Rectal smooth muscle tissue (tissue), 1 donor: ENCODE measurements at regions not wholly inside any gene's neighbourhood (a gene's known extent, or its start where the extent isn't known, plus 50 kb on each side); places are given as distances from the start of the nearest gene placed in this dataset.
A peak's percentile ranks its signal among the peaks of the same experiment; 100 is the strongest.

Source experiments
- H3K27ac ChIP-seq: one replicate; pipeline ENCODE4 v1.7.0; 2013; ENCODE audit warnings: low read depth, low read length, inconsistent platforms
- H3K27me3 ChIP-seq: one replicate; pipeline ENCODE4 v1.7.0; 2013; ENCODE audit warnings: low read length; ENCODE audit not compliant: control insufficient read depth, insufficient read depth
- H3K36me3 ChIP-seq: one replicate; pipeline ENCODE4 v1.7.0; 2013; ENCODE audit warnings: low read length; ENCODE audit not compliant: control insufficient read depth, insufficient read depth
- H3K4me1 ChIP-seq: one replicate; pipeline ENCODE4 v1.7.0; 2013; ENCODE audit warnings: low read length; ENCODE audit not compliant: control insufficient read depth, insufficient read depth
- H3K4me3 ChIP-seq: one replicate; pipeline ENCODE4 v1.7.0; 2013; ENCODE audit warnings: low read length
- H3K9ac ChIP-seq: one replicate; pipeline ENCODE4 v1.7.0; 2013; ENCODE audit warnings: low read length

DNA sequence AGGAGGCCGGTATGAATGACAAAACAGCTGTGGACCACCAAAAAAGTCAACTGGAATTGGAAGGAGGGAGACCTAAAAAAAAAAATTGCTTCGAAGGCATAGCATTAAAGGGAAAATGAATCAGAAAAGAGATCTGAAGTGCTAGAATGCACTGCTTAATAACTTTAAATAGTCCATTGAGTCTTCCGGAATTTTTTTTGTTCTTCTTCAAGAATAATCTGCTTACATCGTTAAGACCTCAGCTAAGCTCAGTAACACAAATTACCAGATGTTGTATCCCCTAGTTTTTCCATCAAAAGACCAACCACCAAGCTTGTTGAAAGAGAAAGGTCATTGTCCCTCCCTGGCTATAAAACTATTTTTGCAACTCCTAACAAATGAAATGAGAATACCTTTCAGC is 560.5 kb downstream of the NR2F2 start:
- no peaks in the 10 kb centered on the region for H3K27me3 ChIP-seq
- no peak overlapping the region for H3K9ac ChIP-seq
- no peaks in the 10 kb centered on the region for H3K4me1 ChIP-seq
- no peaks in the 10 kb centered on the region for H3K36me3 ChIP-seq
- H3K4me3 ChIP-seq, result peak overlapping the region; percentile 33
- H3K27ac ChIP-seq, result no peak overlapping the region

DNA sequence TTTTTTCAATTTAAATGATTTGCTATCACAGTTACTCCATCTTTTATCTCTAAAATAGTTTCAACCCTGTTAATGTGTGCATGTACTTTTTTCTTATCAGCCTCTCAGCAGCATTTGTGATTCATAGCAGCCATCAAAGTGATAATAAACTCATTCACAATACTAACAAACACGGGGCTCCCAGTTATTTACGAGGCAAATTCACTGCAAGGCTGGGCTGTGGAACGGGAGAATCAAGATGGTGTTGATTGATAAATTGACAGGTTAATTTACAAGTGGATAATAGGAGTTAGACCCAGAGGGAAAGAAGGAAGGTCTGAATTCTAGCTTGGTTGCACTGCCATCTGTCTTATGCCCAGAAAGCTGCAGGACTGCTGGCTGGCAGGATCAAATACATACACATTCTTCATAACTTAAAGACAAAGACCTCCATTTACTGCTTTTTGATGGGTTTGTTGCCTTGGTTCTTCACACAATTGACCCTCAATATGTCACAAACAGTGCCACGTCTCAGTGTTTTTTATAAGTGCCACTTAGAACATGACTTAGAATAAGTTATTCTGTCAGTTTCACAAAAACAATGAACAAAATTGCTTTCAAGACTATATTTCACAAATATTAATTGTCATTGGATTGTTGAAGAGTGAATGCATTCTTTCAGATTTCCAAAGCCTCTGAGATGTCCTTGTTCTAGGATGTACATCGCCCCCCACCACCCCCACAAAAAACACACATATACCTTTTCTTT is 562.8 kb downstream of the NR2F2 start:
- no peaks in the 10 kb centered on the region for H3K4me1 ChIP-seq
- H3K4me3 ChIP-seq, result no peak overlapping the region
- H3K9ac ChIP-seq, result no peak overlapping the region
- no peaks in the 10 kb centered on the region for H3K27me3 ChIP-seq
- no peak overlapping the region for H3K27ac ChIP-seq
- H3K36me3 ChIP-seq, result no peaks in the 10 kb centered on the region

DNA sequence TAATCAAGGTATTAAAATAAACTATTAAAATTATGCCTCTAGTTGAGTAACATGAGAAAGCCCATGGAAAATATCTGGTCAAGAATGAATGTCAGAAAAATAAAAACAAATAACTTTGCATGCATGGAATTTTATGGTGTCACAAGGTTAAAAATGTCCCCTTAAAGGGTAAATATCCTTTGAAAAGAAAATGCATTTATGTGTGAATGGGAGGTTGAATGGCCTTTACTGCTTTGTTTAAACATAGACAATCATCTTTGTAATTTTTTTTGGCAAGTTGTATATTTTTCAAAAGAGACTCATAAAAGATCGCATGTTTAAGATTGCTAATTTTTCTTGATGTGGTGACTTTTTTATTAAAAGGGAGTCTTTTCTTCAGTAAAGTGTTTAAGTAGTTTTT is 564.2 kb downstream of the NR2F2 start:
- Histone ChIP-seq H3K4me3 (no peak overlapping the region), H3K9ac (no peak overlapping the region), H3K27ac (no peak overlapping the region), H3K27me3 (no peaks in the 10 kb centered on the region), H3K36me3 (no peaks in the 10 kb centered on the region), H3K4me1 (no peaks in the 10 kb centered on the region)

DNA sequence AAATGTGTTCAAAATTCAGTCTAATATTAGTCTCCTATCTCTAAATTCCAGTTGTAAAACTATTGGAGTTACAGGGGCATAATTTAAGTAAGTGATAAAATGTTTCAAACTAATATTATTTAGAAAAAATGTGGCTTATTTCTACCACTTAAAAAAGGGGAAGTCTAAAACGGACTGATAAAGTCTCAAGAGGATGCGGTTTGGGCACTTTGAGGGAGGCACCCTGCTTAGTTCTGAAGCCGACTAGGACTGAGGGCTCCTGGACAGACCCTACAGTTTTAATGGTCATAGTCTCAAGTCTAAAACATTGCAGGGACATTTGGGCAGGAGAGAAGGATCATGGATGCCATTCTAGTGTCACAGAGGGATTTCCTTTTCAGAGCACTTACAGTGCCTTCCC is 566.3 kb downstream of the NR2F2 start:
- no peaks in the 10 kb centered on the region for H3K27me3 ChIP-seq
- no peaks in the 10 kb centered on the region for H3K4me1 ChIP-seq
- H3K4me3 ChIP-seq, result no peak overlapping the region
- H3K27ac ChIP-seq, result no peak overlapping the region
- H3K9ac ChIP-seq, result no peak overlapping the region
- H3K36me3 ChIP-seq, result no peaks in the 10 kb centered on the region

DNA sequence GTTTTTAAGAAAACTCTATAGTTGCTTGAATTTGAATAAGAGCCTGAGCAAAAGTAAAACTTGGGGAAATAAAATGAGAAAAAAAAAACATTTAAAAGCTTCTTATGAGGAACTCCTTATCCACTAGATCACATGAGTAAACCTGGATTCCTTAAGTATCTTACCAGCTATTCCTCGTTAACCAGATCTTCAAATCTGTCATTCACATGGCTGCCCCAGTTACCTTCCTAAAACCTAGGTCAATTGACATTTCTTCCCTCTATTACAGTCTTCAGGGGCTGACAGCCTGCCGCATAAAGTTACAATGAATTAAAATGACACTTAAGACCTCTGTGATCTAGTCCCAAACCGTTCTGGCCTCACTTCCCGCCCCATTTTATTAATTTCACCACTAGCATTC is 583.6 kb downstream of the NR2F2 start:
- Histone ChIP-seq H3K36me3 (no peaks in the 10 kb centered on the region), H3K4me1 (no peaks in the 10 kb centered on the region), H3K9ac (no peak overlapping the region), H3K27ac (no peak overlapping the region), H3K4me3 (no peak overlapping the region), H3K27me3 (no peaks in the 10 kb centered on the region)

DNA sequence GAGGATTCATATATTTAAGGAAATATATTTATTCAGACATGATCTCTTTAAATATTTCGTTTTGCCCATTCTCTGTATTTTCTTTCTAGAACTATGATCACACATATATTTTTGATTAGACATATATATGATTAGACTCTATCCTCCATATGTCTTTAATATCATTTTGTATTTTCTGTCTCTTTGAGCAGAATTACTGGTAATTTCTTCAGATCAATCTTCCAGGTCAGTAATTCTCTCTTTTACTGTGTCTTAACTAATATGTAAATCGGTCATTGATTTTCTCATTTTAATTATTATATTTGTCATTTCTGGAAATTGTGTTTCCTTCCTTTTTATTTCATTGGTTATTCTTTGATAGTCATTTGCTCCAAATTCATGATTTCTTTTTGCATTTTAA is 586.2 kb downstream of the NR2F2 start:
- Histone ChIP-seq H3K36me3 (no peaks in the 10 kb centered on the region), H3K4me1 (no peaks in the 10 kb centered on the region), H3K4me3 (no peak overlapping the region), H3K27ac (no peak overlapping the region), H3K27me3 (no peaks in the 10 kb centered on the region), H3K9ac (no peak overlapping the region)

DNA sequence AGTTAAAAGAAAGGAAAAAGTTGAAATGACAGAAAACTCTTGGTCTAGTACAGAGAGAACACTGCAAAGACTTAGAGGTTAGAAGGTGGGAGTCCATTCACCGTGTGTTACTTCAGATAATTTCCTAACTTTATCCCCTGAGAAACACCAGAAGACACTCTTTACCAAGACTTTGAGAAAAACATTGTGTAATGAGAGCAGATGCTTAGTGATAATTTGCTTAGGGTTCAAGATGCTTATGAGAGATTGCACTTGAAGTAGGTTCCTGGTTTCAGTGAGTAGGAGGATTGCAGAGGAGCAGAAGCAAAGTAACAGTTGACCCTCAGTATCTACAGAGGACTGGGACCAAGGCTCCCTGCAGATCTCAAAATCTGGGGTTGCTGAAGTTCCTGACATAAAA is 594.1 kb downstream of the NR2F2 start:
- H3K9ac ChIP-seq, result no peak overlapping the region
- H3K4me3 ChIP-seq, result no peak overlapping the region
- H3K27ac ChIP-seq, result no peak overlapping the region
- H3K27me3 ChIP-seq, result no peaks in the 10 kb centered on the region
- H3K4me1 ChIP-seq, result no peaks in the 10 kb centered on the region
- H3K36me3 ChIP-seq, result no peaks in the 10 kb centered on the region

DNA sequence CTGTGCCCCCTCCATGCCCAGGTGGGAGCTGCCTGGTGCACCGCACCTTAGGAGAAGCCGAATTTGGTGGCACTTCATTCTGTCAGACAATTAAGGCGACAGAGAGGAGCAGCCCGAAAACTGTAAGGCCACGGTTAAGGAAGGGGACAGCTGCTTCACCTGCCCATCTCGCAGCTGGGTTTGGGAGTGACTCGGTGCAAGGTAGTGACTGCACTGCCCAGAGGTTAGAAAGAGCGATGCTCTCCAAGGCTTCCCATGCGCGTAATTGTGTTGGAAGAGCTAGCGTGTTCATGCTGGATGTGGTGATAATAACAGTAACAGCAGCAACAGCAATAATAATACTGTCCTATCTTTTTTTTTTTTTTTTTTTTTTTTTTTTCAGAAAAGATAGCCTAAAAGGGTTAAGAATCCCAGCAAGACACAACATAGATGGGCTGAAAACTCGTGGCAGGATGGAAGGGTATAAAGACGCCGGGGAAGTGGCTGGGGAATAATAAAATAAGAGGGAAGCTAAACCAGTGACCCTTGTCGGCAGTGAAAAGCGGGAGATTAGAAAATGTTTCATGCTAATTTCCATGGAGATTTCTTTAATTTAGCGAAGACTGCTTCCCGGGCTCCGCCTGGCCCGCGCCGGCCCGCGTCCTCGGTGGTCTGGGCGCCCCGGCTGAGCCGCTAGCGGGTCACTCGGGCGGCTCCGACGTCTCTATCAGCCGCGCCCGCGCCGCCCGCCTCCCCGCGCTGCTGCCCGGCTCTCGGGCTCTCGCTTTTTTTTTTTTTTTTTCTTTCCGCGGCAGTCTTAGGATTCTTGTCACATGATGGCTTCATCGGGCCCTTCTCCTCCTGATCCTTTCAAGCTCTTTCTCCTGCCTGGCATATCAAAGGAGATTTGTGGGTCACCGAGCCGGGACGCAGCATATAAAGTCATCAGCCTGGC is 617.1 kb downstream of the NR2F2 start:
- H3K9ac ChIP-seq, result no peak overlapping the region
- H3K27ac ChIP-seq, result no peak overlapping the region
- H3K4me3 ChIP-seq, result peak overlapping the region; percentile 9
- H3K27me3 ChIP-seq, result no peaks in the 10 kb centered on the region
- no peaks in the 10 kb centered on the region for H3K4me1 ChIP-seq
- no peaks in the 10 kb centered on the region for H3K36me3 ChIP-seq

DNA sequence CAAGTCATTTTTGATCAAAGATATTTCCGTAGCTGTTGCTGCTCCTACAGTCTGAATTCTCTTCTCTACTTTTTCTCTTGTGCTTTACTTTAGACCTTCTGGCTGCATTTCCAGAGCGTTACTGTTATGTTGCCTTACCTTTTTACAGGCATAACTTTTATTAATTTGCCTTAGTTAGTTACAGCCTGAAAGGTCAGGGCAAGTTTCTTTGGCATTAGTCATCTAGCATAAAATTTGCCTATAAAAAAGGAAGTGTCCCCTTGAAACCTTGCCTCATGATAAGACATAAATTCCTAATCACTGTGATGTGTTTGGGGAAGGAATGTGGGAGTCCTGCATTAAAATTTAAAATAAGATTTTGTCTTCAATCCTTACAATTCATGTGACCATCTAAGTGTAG is 618.5 kb downstream of the NR2F2 start:
- Histone ChIP-seq H3K27ac (no peak overlapping the region), H3K27me3 (no peaks in the 10 kb centered on the region), H3K4me3 (no peak overlapping the region), H3K36me3 (no peaks in the 10 kb centered on the region), H3K9ac (no peak overlapping the region), H3K4me1 (no peaks in the 10 kb centered on the region)

DNA sequence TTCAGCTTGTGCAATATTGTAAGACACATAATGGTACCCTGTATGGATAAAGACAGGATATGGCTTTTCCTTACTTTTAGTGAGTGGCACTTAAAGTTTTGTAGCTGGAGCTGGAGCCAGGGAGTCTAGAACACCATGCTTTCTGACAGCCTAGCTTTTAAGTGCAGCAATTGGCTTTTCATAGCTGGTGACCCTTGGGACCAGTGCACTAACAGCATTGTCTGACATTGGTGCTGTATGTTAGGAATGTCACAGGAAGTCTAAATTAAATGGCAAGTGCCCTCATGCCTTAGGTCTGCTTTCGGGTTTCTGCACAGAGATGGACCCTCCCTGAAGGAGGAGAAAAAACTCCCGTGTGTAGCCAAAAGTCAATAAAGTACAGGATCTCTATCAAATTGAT is 628.2 kb downstream of the NR2F2 start:
- Histone ChIP-seq H3K27me3 (no peaks in the 10 kb centered on the region), H3K36me3 (no peaks in the 10 kb centered on the region), H3K4me3 (no peak overlapping the region), H3K27ac (no peak overlapping the region), H3K9ac (no peak overlapping the region), H3K4me1 (no peaks in the 10 kb centered on the region)

DNA sequence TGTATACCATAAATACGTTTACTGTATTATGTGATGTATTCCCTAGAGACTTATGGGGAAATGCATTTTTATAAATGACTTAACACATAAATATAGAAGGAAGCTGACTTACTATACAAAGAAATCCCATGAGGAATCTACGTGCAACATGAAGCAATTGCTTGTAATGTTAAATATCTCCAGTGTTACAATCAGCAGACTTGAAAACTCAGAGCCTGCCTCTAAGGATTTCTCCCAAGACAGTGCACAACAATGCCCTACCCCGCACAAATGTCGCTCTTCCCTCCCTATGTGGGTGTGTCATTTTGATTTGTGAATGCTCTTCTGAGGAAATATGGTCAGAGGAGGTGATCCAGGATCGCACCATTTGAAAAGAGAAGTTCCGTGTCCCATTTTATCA is 629.0 kb downstream of the NR2F2 start:
- Histone ChIP-seq H3K27me3 (no peaks in the 10 kb centered on the region), H3K36me3 (no peaks in the 10 kb centered on the region), H3K27ac (no peak overlapping the region), H3K9ac (no peak overlapping the region), H3K4me3 (no peak overlapping the region), H3K4me1 (no peaks in the 10 kb centered on the region)

DNA sequence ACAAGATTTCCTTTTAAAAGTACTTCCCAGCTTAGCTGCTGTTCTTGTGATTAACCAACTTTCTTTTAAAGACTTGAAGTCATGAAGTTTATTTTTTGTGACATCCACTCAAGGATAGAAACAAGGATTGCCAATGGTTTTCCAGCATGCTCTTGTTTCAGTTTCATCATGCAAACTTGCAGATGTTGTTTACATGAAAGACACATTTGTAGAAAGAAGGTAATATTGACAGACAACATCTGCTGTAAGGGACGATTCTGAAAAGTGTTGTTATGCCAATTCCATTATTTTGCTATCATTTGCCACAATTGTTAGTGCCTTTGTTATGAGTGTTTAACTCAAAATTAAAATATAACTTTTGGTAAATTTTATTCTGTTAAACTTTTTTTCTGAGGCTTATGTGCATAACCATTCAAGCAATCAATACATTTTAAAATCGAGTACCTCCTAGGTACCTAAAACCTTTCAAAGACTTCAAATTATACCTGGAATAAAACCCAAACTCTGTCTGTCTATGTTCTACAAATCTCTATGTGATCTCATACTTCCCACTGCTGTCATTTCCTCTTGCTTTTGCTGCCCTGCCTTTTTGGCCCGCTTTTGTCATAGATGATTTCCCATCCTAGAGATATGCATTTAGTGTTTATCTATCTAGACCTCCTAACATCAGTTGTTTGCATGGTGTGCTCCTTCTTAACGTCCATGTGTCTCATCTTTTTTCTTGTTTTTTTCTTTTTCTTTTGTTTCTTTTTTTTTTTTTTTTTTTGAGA is 630.4 kb downstream of the NR2F2 start:
- Histone ChIP-seq H3K27ac (no peak overlapping the region), H3K9ac (no peak overlapping the region), H3K4me1 (no peaks in the 10 kb centered on the region), H3K27me3 (no peaks in the 10 kb centered on the region), H3K36me3 (no peaks in the 10 kb centered on the region), H3K4me3 (no peak overlapping the region)
